GM13976 (cell line): ENCODE measurements at regions not wholly inside any gene's neighbourhood (a gene's known extent, or its start where the extent isn't known, plus 50 kb on each side); places are given as distances from the start of the nearest gene placed in this dataset.
"Not testable (repeated sequence)": the region's sequence is repeated elsewhere in the genome, so short reads cannot be mapped to it uniquely, and the experiment has no call there.

Source experiments
- DNase-seq: peaks from one replicate; pipeline ENCODE4 v3.0.0; 2012; ENCODE audit warnings: low spot score
- CTCF ChIP-seq: IDR thresholded peaks from 2 replicates; pipeline ENCODE4 v1.5.1; 2012; ENCODE audit warnings: borderline replicate concordance, mild to moderate bottlenecking; ENCODE audit not compliant: insufficient read depth; ENCODE audit errors: extremely low read depth, missing control alignments, control extremely low read depth
- in situ Hi-C: fragments of 300-500 bp; cut with MboI; formaldehyde crosslinking; loops from one replicate; pipeline ENCODE4 v1.12.0; 2022; ENCODE audit warnings: low sequenced_read_pairs, mixed read lengths, inconsistent platforms; ENCODE audit not compliant: unreplicated experiment

GRCh38 chrY:19600711-19601110, 143.8 kb downstream of the KDM5D start:
- TF ChIP-seq CTCF, result no peak
- DNase-seq, result no peak
- in situ Hi-C loops, result no loop called here

- DNase-seq, result no peak
- TF ChIP-seq CTCF, result no peak
- in situ Hi-C loops, result no loop called here
Measured at GRCh38 chrY:19590235-19590634, 154.3 kb downstream of the KDM5D start.

- in situ Hi-C loops, result no loop called here
- no peak for TF ChIP-seq CTCF
- DNase-seq, result no peak
Measured at GRCh38 chrY:19589664-19590063, 154.9 kb downstream of the KDM5D start.

GRCh38 chrY:19587311-19587710, 157.2 kb downstream of the KDM5D start:
- no peak for TF ChIP-seq CTCF
- DNase-seq, result no peak
- in situ Hi-C loops, result no loop called here

- DNase-seq, in situ Hi-C loops: not testable (repeated sequence)
Measured at GRCh38 chrY:19580990-19581389, 163.5 kb downstream of the KDM5D start.

GRCh38 chrY:19578281-19578874, 166.1 kb downstream of the KDM5D start:
- in situ Hi-C loops, result no loop called here
- no peak for DNase-seq
- TF ChIP-seq CTCF, result no peak

- in situ Hi-C loops, result no loop called here
- no peak for TF ChIP-seq CTCF
- DNase-seq, result no peak
Measured at GRCh38 chrY:19577250-19577649, 167.3 kb downstream of the KDM5D start.
